Progenitor cell of endocrine pancreas (in vitro differentiated cells): ENCODE measurements at regions not wholly inside any gene's neighbourhood (a gene's known extent, or its start where the extent isn't known, plus 50 kb on each side); places are given as distances from the start of the nearest gene placed in this dataset.
A peak's percentile ranks its signal among the peaks of the same experiment; 100 is the strongest.
"Not testable (repeated sequence)": the region's sequence is repeated elsewhere in the genome, so short reads cannot be mapped to it uniquely, and the experiment has no call there.

Experiments used
- DNase-seq: peaks from one replicate; pipeline ENCODE4 v3.0.0; 2021; ENCODE audit warnings: low spot score; ENCODE audit not compliant: unreplicated experiment
- H3K27ac Mint-ChIP-seq: 2 replicates; pipeline ENCODE4 v1.8.0; 2021; ENCODE audit warnings: mild to moderate bottlenecking, moderate library complexity, mixed read lengths
- H3K27me3 Mint-ChIP-seq: 2 replicates; pipeline ENCODE4 v1.8.0; 2021; ENCODE audit warnings: mixed read lengths
- H3K36me3 Mint-ChIP-seq: 2 replicates; pipeline ENCODE4 v1.8.0; 2022; ENCODE audit warnings: mixed read lengths; ENCODE audit not compliant: insufficient read depth
- H3K4me1 Mint-ChIP-seq: 2 replicates; pipeline ENCODE4 v1.8.0; 2021; ENCODE audit warnings: low read depth, mixed read lengths
- H3K4me3 Mint-ChIP-seq: 2 replicates; pipeline ENCODE4 v1.8.0; 2021; ENCODE audit warnings: low read depth, mild to moderate bottlenecking, moderate library complexity, mixed read lengths
- H3K9me3 Mint-ChIP-seq: 2 replicates; pipeline ENCODE4 v1.8.0; 2021; ENCODE audit warnings: low read depth, mixed read lengths

GRCh38 chr9:63450836-63451235, 1834.2 kb downstream of the FOXD4L5 start:
- H3K27ac Mint-ChIP-seq, H3K4me3 Mint-ChIP-seq, H3K36me3 Mint-ChIP-seq, H3K9me3 Mint-ChIP-seq, H3K4me1 Mint-ChIP-seq, DNase-seq, H3K27me3 Mint-ChIP-seq: not testable (repeated sequence)

DNA sequence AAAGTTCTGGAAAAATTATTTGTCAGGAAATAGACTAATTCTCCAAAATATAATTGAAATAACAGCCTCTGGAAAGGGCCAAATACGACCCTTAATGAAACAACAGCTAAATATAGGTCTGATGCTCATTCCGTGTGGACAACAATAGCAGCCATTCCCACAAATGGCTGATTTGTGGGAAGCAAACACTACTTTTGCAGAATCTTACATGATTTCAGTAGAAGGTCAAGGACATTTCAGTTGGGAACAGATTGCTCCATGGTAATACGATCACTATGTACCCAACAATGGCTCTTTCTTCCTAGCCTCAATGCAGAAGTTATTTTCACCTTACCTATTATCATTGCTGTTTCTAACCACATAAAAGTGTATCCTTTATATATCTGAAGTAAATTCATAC, 1859.9 kb downstream of the FOXD4L5 start:
- H3K4me1 Mint-ChIP-seq, result not testable (repeated sequence)

GRCh38 chr9:63390897-63391296, 1894.1 kb downstream of the FOXD4L5 start:
- H3K36me3 Mint-ChIP-seq, H3K4me3 Mint-ChIP-seq, H3K27ac Mint-ChIP-seq, H3K9me3 Mint-ChIP-seq, H3K4me1 Mint-ChIP-seq, H3K27me3 Mint-ChIP-seq, DNase-seq: not testable (repeated sequence)

More for the DNA sequence above, 1859.9 kb downstream of the FOXD4L5 start:
- not testable (repeated sequence) for H3K9me3 Mint-ChIP-seq, H3K27ac Mint-ChIP-seq, DNase-seq, H3K27me3 Mint-ChIP-seq, H3K4me3 Mint-ChIP-seq, H3K36me3 Mint-ChIP-seq

- H3K4me1 Mint-ChIP-seq, H3K36me3 Mint-ChIP-seq, H3K9me3 Mint-ChIP-seq, H3K27me3 Mint-ChIP-seq: not testable (repeated sequence)
- Mint-ChIP-seq H3K27ac (peak overlapping the region; percentile 73), H3K4me3 (peak overlapping the region; percentile 83)
- DNase-seq, result peak; percentile 10
Observed at GRCh38 chr9:63385479-63385878, 1899.5 kb downstream of the FOXD4L5 start.

DNA sequence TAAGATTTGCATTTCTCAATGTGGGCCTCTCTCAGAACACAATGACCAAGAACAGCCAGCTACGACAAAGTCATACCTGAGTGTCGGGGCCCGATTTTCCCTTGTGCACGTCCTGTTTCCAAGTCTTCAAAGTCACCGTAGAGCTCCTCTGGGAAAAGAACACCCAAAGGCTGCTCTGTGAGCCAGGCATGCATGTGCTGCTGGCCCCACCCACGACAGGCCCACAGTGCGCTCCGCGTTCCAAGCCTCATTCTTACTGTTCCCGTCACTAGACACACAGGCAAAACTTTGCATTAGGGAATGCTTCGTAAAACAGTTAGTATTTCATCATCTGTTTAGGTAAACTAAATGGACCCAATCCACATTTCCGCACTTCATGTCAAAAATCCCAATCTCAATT, 1905.1 kb downstream of the FOXD4L5 start:
- H3K36me3 Mint-ChIP-seq, H3K27ac Mint-ChIP-seq, H3K9me3 Mint-ChIP-seq, H3K27me3 Mint-ChIP-seq, H3K4me1 Mint-ChIP-seq, DNase-seq, H3K4me3 Mint-ChIP-seq: not testable (repeated sequence)

GRCh38 chr9:63354219-63354618, 1930.8 kb downstream of the FOXD4L5 start:
- not testable (repeated sequence) for DNase-seq, H3K27ac Mint-ChIP-seq, H3K36me3 Mint-ChIP-seq, H3K4me1 Mint-ChIP-seq, H3K4me3 Mint-ChIP-seq, H3K27me3 Mint-ChIP-seq, H3K9me3 Mint-ChIP-seq

DNA sequence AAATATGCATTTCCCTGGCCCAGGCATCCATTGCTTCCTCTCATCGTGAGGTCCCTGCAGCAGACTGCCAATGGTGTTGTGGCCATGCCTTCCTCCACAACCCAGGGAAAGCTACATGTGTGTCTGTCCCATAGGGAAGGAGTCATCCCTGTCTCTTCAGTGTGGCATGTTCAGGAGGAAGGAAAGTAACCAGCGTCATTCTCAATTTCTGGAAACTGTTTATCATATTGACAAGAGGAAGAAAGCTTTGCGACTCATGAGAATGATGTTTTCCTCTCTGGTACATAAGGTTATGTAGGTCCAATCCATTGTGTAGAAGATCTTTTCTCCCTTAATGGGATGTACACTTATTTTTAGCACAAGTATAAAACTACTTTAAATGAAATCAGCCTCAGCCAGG, 1937.7 kb downstream of the FOXD4L5 start:
- H3K4me3 Mint-ChIP-seq, H3K4me1 Mint-ChIP-seq, H3K27ac Mint-ChIP-seq, H3K36me3 Mint-ChIP-seq, H3K27me3 Mint-ChIP-seq, DNase-seq, H3K9me3 Mint-ChIP-seq: not testable (repeated sequence)

DNA sequence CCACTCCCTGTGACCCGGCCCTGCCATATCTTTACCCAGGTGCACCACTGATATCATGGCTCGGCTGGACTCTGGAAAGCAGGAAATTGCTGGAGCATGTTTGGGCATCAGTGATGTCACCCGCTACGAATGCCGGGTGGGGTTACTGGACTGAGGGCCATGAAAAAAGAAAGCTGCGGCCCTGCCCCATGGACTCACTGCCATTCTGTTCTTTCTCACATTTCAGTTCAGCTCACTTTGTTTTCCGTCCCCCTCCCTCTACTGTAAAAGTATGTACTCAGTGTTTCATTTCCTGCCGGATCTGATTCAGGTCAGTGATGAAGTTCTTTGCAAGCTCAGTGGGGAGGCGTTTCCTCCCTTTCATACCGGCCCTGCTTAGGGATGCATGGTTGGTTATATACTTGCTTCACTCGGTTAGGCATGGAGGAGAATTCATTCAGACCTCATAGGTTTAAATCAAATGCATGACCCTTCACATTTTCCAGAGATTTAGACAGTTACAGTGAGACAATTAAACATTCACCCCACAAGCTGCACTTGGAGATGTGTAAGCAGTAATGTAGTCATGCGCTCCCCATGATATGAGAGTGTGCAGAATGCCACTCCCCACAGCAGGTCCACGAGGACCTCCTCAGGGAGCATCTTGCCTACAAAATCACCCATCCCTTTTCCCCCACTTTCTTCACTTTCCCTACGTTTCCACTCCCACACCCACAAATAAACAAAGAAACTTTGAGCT, 1938.5 kb downstream of the FOXD4L5 start:
- not testable (repeated sequence) for DNase-seq, H3K27ac Mint-ChIP-seq, H3K27me3 Mint-ChIP-seq

DNA sequence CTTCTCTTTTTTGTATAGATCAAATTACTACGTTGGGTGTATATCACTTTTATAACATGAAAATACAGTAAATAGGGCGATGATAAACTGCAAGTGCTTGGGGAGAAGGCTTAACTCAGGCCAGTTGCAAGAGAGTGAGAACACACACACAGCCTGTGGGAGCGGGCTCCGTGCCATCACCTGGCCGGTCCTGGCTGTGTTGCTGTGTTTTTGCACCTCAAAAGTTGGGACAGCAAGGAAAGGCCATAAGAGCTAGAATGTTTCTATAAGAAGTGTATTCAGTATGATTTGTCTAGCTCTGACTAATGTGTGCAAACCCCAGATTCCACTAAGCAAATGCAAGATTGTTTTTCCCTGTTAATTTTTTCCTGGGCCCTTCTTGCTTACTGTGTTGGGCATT, 1940.6 kb downstream of the FOXD4L5 start:
- not testable (repeated sequence) for H3K36me3 Mint-ChIP-seq, H3K27me3 Mint-ChIP-seq, H3K9me3 Mint-ChIP-seq, DNase-seq, H3K4me3 Mint-ChIP-seq, H3K27ac Mint-ChIP-seq, H3K4me1 Mint-ChIP-seq

More for the DNA sequence above, 1938.5 kb downstream of the FOXD4L5 start:
- H3K36me3 Mint-ChIP-seq, H3K4me1 Mint-ChIP-seq, H3K9me3 Mint-ChIP-seq, H3K4me3 Mint-ChIP-seq: not testable (repeated sequence)

- not testable (repeated sequence) for H3K4me3 Mint-ChIP-seq, H3K9me3 Mint-ChIP-seq, H3K4me1 Mint-ChIP-seq, DNase-seq, H3K27me3 Mint-ChIP-seq, H3K36me3 Mint-ChIP-seq, H3K27ac Mint-ChIP-seq
Observed at GRCh38 chr9:63342528-63342927, 1942.5 kb downstream of the FOXD4L5 start.

DNA sequence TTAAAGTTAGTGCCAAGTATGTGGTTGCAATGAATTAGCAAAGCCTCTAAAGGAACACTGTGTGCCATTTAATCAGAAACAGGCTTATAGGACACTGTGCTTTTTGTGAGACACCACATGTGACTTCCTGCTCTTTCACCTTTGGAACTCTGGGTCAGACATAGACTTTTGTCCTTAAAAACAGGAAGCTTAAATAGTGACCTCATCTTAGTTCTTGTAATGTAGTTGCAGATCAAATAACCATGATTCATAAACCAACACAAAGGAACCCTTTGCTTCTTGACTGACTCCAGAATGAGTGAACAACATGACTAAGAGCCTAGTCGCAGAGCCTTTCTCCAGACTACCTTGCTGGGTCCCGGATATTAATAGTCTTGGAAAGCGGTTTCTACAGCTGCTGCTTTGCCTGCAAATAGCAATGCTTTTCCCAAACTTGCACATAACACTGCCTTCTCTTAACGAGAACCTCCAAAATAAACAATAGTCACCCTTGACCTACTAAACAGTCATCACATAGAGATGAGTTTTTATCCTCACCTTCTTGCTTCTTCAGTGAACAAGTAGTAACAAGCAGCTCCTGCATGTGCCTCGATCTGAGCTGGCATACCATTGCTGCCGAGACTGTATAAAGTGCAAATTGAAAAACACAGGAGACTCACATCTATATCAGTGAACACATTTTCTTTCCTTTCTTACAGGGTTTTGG, 1947.0 kb downstream of the FOXD4L5 start:
- H3K4me3 Mint-ChIP-seq, H3K36me3 Mint-ChIP-seq, H3K27ac Mint-ChIP-seq, H3K4me1 Mint-ChIP-seq, DNase-seq, H3K9me3 Mint-ChIP-seq, H3K27me3 Mint-ChIP-seq: not testable (repeated sequence)

- DNase-seq, H3K4me1 Mint-ChIP-seq: not testable (repeated sequence)
Observed at GRCh38 chr9:63335286-63335685, 1949.7 kb downstream of the FOXD4L5 start.

GRCh38 chr9:63334187-63334586, 1950.8 kb downstream of the FOXD4L5 start:
- H3K27ac Mint-ChIP-seq, H3K4me1 Mint-ChIP-seq, H3K27me3 Mint-ChIP-seq, H3K9me3 Mint-ChIP-seq, DNase-seq, H3K4me3 Mint-ChIP-seq, H3K36me3 Mint-ChIP-seq: not testable (repeated sequence)

More at GRCh38 chr9:63335286-63335685, 1949.7 kb downstream of the FOXD4L5 start:
- not testable (repeated sequence) for H3K4me3 Mint-ChIP-seq, H3K36me3 Mint-ChIP-seq, H3K27me3 Mint-ChIP-seq, H3K27ac Mint-ChIP-seq, H3K9me3 Mint-ChIP-seq
